Esophagus muscularis mucosa (tissue), 3 donors: ENCODE measurements at regions not wholly inside any gene's neighbourhood (a gene's known extent, or its start where the extent isn't known, plus 50 kb on each side); places are given as distances from the start of the nearest gene placed in this dataset.

Experiments used
- POLR2A ChIP-seq: fragments of 450-650 bp; IDR thresholded peaks from one replicate; pipeline ENCODE4 v1.6.1; 2017; ENCODE audit warnings: antibody characterized with exemption, moderate library complexity, mild to moderate bottlenecking, low read depth
- TF ChIP-seq, protein P1 (sequence below), 3 experiments: fragments of 200-600 bp in 2 of 3; fragments of 450-650 bp in 1 of 3; sonication (generic) in 2 of 3; IDR thresholded peaks; one replicate each; pipeline ENCODE4 v1.5.1; 2017 to 2019; ENCODE audit warnings: antibody characterized with exemption in 3 of 3, mild to moderate bottlenecking in 2 of 3, moderate library complexity in 1 of 3

DNA sequence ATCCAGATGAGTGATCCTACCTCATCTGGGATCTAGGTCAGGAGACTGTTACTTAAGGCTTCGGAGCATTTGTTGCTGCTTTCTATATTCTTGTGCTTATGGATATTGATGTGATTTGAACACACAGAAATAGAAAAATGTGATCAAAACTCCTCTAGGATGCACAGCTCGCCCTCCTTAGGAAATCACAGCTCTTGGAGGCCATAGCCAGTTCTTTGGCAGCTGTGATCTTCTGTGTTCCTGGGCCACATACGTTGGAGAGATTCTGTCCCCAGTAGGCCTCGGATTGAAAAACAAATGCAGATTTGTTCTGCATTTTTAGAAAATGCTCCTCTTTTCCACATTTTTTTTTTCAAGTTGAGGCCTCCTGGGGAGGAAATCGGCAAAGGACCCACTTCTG lies 437.4 kb upstream of the THBS1 start:
- TF ChIP-seq, protein P1, sequence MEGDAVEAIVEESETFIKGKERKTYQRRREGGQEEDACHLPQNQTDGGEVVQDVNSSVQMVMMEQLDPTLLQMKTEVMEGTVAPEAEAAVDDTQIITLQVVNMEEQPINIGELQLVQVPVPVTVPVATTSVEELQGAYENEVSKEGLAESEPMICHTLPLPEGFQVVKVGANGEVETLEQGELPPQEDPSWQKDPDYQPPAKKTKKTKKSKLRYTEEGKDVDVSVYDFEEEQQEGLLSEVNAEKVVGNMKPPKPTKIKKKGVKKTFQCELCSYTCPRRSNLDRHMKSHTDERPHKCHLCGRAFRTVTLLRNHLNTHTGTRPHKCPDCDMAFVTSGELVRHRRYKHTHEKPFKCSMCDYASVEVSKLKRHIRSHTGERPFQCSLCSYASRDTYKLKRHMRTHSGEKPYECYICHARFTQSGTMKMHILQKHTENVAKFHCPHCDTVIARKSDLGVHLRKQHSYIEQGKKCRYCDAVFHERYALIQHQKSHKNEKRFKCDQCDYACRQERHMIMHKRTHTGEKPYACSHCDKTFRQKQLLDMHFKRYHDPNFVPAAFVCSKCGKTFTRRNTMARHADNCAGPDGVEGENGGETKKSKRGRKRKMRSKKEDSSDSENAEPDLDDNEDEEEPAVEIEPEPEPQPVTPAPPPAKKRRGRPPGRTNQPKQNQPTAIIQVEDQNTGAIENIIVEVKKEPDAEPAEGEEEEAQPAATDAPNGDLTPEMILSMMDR (IDR thresholded peaks at IDR 0.05), result no peak
- no peak for TF ChIP-seq POLR2A
